ENCODE measurements at regions not wholly inside any gene's neighbourhood (a gene's known extent, or its start where the extent isn't known, plus 50 kb on each side); places are given as distances from the start of the nearest gene placed in this dataset.

DNA sequence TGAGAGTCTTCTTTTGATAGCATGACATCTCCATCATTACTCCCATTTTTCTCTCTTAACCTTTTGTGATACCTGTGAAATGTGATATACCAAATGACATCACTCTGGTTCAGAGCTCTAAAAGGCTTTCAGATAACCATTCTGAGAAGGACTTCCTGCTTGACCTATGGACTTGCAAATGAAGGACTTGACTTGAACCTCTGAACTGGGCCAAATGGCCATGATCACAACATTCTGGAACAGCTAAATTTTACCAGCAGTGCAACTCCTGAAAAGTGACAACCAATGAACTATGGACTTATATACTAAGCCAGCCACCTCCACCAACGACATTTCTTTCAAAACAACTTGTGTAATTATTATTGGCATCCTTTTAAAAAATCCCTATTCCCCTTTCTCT, 1085.8 kb upstream of the CITED2 start:
- no peak overlapping the region for H2AK5ac ChIP-seq (ENCODE audit: low read length, severe bottlenecking)
- 72% methylated on average over 1 of the region's 1 CpG for WGBS
- H2BK120ac ChIP-seq (ENCODE audit: low read depth, low read length): no peak overlapping the region
- H3K4ac ChIP-seq (ENCODE audit: low read depth in 1 of 2, low read length in 2 of 2): no peak overlapping the region
- H2AFZ ChIP-seq (ENCODE audit: low read depth, low read length): no peak overlapping the region
- H2BK5ac ChIP-seq (ENCODE audit: low read depth, low read length, poor library complexity, severe bottlenecking): no peak overlapping the region
- no peak overlapping the region for H3K4me2 ChIP-seq (ENCODE audit: low read length, poor library complexity, severe bottlenecking)
- no peaks in the 10 kb centered on the region for H3K79me1 ChIP-seq (replicated peaks; ENCODE audit: low read length, poor library complexity, severe bottlenecking)
- no peaks in the 10 kb centered on the region for H3K27me3 ChIP-seq (ENCODE audit: control insufficient read depth in 1 of 2, insufficient read depth in 1 of 2, low read length in 2 of 2)
- no peak overlapping the region for H3K27ac ChIP-seq (ENCODE audit: low read length, poor library complexity, severe bottlenecking)
- H3K23ac ChIP-seq (ENCODE audit: low read length in 2 of 2): no peak overlapping the region
- H3K18ac ChIP-seq (ENCODE audit: low read depth in 1 of 2, low read length in 2 of 2): no peak overlapping the region
- H3K9me3 ChIP-seq (ENCODE audit: control insufficient read depth, low read length): no peaks in the 10 kb centered on the region
- no peak for DNase-seq
- no peak overlapping the region for H4K8ac ChIP-seq (ENCODE audit: low read length)
- no peaks in the 10 kb centered on the region for H3K36me3 ChIP-seq (ENCODE audit: control insufficient read depth in 1 of 2, insufficient read depth in 2 of 2, low read depth in 1 of 2, low read length in 2 of 2)
- no peak overlapping the region for H2BK15ac ChIP-seq (ENCODE audit: low read depth, poor library complexity, severe bottlenecking)
- no peak overlapping the region for H3K9ac ChIP-seq (ENCODE audit: low read length)
- no peak overlapping the region for H2BK12ac ChIP-seq (ENCODE audit: low read length in 2 of 2)
- H3K14ac ChIP-seq (ENCODE audit: low read length in 2 of 2): no peak overlapping the region
- no peaks in the 10 kb centered on the region for H3K4me1 ChIP-seq (ENCODE audit: control insufficient read depth, insufficient read depth, low read depth, low read length)
- H3K4me3 ChIP-seq (ENCODE audit: insufficient read depth in 1 of 2, low read depth in 1 of 2, low read length in 2 of 2): no peak overlapping the region
- H4K91ac ChIP-seq (ENCODE audit: low read length): no peak overlapping the region

DNA sequence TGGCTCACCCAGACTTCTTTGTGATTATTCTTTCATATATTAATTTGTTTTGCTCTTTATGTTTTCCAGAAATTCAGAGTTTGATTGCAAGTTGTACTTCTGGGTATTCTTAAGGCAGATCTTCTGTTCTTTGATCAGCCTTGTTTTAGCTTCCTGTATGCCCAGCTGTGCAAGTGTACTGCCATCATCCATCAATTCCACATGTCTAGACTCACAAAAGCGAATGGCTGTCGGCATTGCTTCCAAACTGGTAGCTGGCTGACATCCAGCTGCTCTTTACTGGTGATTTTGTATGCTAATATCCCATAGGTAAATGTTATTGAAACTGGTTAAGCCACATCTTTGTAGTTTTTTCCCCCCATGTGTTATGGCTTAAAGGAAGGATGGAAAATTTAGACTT, 1084.8 kb upstream of the CITED2 start:
- Histone ChIP-seq H2BK15ac (ENCODE audit: low read depth, poor library complexity, severe bottlenecking) (no peak overlapping the region), H3K18ac (ENCODE audit: low read depth in 1 of 2, low read length in 2 of 2) (no peak overlapping the region), H2BK5ac (ENCODE audit: low read depth, low read length, poor library complexity, severe bottlenecking) (no peak overlapping the region), H3K4ac (ENCODE audit: low read depth in 1 of 2, low read length in 2 of 2) (no peak overlapping the region), H3K4me3 (ENCODE audit: insufficient read depth in 1 of 2, low read depth in 1 of 2, low read length in 2 of 2) (no peak overlapping the region), H2BK12ac (ENCODE audit: low read length in 2 of 2) (no peak overlapping the region), H3K14ac (ENCODE audit: low read length in 2 of 2) (no peak overlapping the region), H3K4me2 (ENCODE audit: low read length, poor library complexity, severe bottlenecking) (no peak overlapping the region), H4K8ac (ENCODE audit: low read length) (no peak overlapping the region), H4K91ac (ENCODE audit: low read length) (no peak overlapping the region), H3K23ac (ENCODE audit: low read length in 2 of 2) (no peak overlapping the region), H3K36me3 (ENCODE audit: control insufficient read depth in 1 of 2, insufficient read depth in 2 of 2, low read depth in 1 of 2, low read length in 2 of 2) (no peaks in the 10 kb centered on the region), H2AK5ac (ENCODE audit: low read length, severe bottlenecking) (no peak overlapping the region), H2BK120ac (ENCODE audit: low read depth, low read length) (no peak overlapping the region), H3K9me3 (ENCODE audit: control insufficient read depth, low read length) (no peaks in the 10 kb centered on the region), H3K79me1 (replicated peaks; ENCODE audit: low read length, poor library complexity, severe bottlenecking) (no peaks in the 10 kb centered on the region), H2AFZ (ENCODE audit: low read depth, low read length) (no peak overlapping the region), H3K27me3 (ENCODE audit: control insufficient read depth in 1 of 2, insufficient read depth in 1 of 2, low read length in 2 of 2) (no peaks in the 10 kb centered on the region), H3K9ac (ENCODE audit: low read length) (no peak overlapping the region), H3K4me1 (ENCODE audit: control insufficient read depth, insufficient read depth, low read depth, low read length) (no peaks in the 10 kb centered on the region), H3K27ac (ENCODE audit: low read length, poor library complexity, severe bottlenecking) (no peak overlapping the region)
- no peak for DNase-seq
- 100% methylated on average over 2 of the region's 2 CpGs for WGBS

DNA sequence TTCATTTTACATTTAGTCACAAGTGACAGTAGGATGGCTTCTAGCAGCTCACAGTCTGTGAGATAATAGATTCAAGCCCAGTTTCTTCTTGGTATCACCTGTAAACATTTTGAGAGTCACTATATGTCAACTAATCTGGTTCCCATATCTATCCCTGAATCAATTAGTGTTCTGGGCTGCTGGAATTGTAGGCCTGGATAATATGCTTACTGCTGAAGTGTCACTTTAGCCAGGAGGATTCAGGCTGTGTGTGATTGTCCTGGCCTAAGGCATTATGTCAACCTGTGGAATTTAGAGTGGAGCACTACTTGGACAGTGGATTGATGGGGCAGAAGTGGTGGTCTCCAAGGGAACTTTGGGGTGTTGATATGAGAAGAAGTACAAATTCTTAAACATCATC, 1071.8 kb upstream of the CITED2 start:
- H3K14ac ChIP-seq (ENCODE audit: low read length in 2 of 2): no peak overlapping the region
- no peaks in the 10 kb centered on the region for H3K79me1 ChIP-seq (replicated peaks; ENCODE audit: low read length, poor library complexity, severe bottlenecking)
- no peak for DNase-seq
- H4K8ac ChIP-seq (ENCODE audit: low read length): no peak overlapping the region
- no peak overlapping the region for H2BK5ac ChIP-seq (ENCODE audit: low read depth, low read length, poor library complexity, severe bottlenecking)
- H2BK15ac ChIP-seq (ENCODE audit: low read depth, poor library complexity, severe bottlenecking): no peak overlapping the region
- H2AFZ ChIP-seq (ENCODE audit: low read depth, low read length): no peak overlapping the region
- H3K4ac ChIP-seq (ENCODE audit: low read depth in 1 of 2, low read length in 2 of 2): no peak overlapping the region
- H2AK5ac ChIP-seq (ENCODE audit: low read length, severe bottlenecking): peak overlapping the region; percentile 71
- no peak overlapping the region for H4K91ac ChIP-seq (ENCODE audit: low read length)
- no peaks in the 10 kb centered on the region for H3K4me1 ChIP-seq (ENCODE audit: control insufficient read depth, insufficient read depth, low read depth, low read length)
- peak overlapping the region; percentile 17 for H3K9ac ChIP-seq (ENCODE audit: low read length)
- H2BK12ac ChIP-seq (ENCODE audit: low read length in 2 of 2): no peak overlapping the region
- H3K18ac ChIP-seq (ENCODE audit: low read depth in 1 of 2, low read length in 2 of 2): peak overlapping the region in 1 of 2 experiments; percentile 37
- no peak overlapping the region for H3K4me3 ChIP-seq (ENCODE audit: insufficient read depth in 1 of 2, low read depth in 1 of 2, low read length in 2 of 2)
- no peak overlapping the region for H3K23ac ChIP-seq (ENCODE audit: low read length in 2 of 2)
- peak overlapping the region; percentile 21 for H2BK120ac ChIP-seq (ENCODE audit: low read depth, low read length)
- no peak overlapping the region for H3K4me2 ChIP-seq (ENCODE audit: low read length, poor library complexity, severe bottlenecking)
- H3K27ac ChIP-seq (ENCODE audit: low read length, poor library complexity, severe bottlenecking): peak overlapping the region; percentile 77
- H3K9me3 ChIP-seq (ENCODE audit: control insufficient read depth, low read length): no peaks in the 10 kb centered on the region
- no peaks in the 10 kb centered on the region for H3K27me3 ChIP-seq (ENCODE audit: control insufficient read depth in 1 of 2, insufficient read depth in 1 of 2, low read length in 2 of 2)
- H3K36me3 ChIP-seq (ENCODE audit: control insufficient read depth in 1 of 2, insufficient read depth in 2 of 2, low read depth in 1 of 2, low read length in 2 of 2): no peaks in the 10 kb centered on the region

DNA sequence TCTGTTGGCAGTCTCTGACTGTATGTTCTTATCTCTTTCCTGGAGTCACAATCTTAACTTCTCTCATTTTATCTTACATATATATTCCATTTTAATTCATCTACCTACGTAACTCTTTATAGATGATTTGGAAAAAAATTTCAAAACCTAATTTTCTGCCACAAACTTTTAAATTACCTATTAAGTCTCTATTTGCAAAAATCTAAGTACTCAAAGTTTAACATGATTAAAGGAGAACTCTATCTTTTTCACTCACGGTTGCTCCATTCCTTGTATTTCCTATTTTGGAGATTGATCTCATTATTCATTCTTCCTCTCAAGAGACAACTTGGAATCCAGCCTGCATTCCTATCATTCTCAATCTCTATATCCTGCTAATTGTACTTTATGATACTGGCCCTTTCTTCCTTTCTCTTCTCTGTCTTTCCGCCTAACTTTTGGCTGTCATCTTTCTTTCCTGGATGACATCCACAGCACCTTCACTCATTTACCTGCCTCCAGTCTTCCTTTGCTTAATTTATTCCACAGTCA, 1071.1 kb upstream of the CITED2 start:
- no peak overlapping the region for H3K18ac ChIP-seq (ENCODE audit: low read depth in 1 of 2, low read length in 2 of 2)
- H3K79me1 ChIP-seq (replicated peaks; ENCODE audit: low read length, poor library complexity, severe bottlenecking): no peaks in the 10 kb centered on the region
- no peak overlapping the region for H2BK15ac ChIP-seq (ENCODE audit: low read depth, poor library complexity, severe bottlenecking)
- no peak overlapping the region for H3K4me2 ChIP-seq (ENCODE audit: low read length, poor library complexity, severe bottlenecking)
- H2AFZ ChIP-seq (ENCODE audit: low read depth, low read length): no peak overlapping the region
- no peaks in the 10 kb centered on the region for H3K4me1 ChIP-seq (ENCODE audit: control insufficient read depth, insufficient read depth, low read depth, low read length)
- H3K23ac ChIP-seq (ENCODE audit: low read length in 2 of 2): no peak overlapping the region
- no peak overlapping the region for H3K4me3 ChIP-seq (ENCODE audit: insufficient read depth in 1 of 2, low read depth in 1 of 2, low read length in 2 of 2)
- H2BK5ac ChIP-seq (ENCODE audit: low read depth, low read length, poor library complexity, severe bottlenecking): no peak overlapping the region
- no peaks in the 10 kb centered on the region for H3K9me3 ChIP-seq (ENCODE audit: control insufficient read depth, low read length)
- H2BK12ac ChIP-seq (ENCODE audit: low read length in 2 of 2): no peak overlapping the region
- H2AK5ac ChIP-seq (ENCODE audit: low read length, severe bottlenecking): no peak overlapping the region
- H3K14ac ChIP-seq (ENCODE audit: low read length in 2 of 2): no peak overlapping the region
- DNase-seq: no peak
- WGBS: 39% methylated on average over 3 of the region's 3 CpGs
- no peaks in the 10 kb centered on the region for H3K36me3 ChIP-seq (ENCODE audit: control insufficient read depth in 1 of 2, insufficient read depth in 2 of 2, low read depth in 1 of 2, low read length in 2 of 2)
- no peak overlapping the region for H2BK120ac ChIP-seq (ENCODE audit: low read depth, low read length)
- no peaks in the 10 kb centered on the region for H3K27me3 ChIP-seq (ENCODE audit: control insufficient read depth in 1 of 2, insufficient read depth in 1 of 2, low read length in 2 of 2)
- H3K9ac ChIP-seq (ENCODE audit: low read length): peak overlapping the region; percentile 17
- H3K27ac ChIP-seq (ENCODE audit: low read length, poor library complexity, severe bottlenecking): peak overlapping the region; percentile 77
- no peak overlapping the region for H3K4ac ChIP-seq (ENCODE audit: low read depth in 1 of 2, low read length in 2 of 2)
- H4K91ac ChIP-seq (ENCODE audit: low read length): no peak overlapping the region
- H4K8ac ChIP-seq (ENCODE audit: low read length): no peak overlapping the region
